NCI-H446 treated with DMSO at 0.1 percent for 48 hours (cell line): ENCODE measurements at regions not wholly inside any gene's neighbourhood (a gene's known extent, or its start where the extent isn't known, plus 50 kb on each side); places are given as distances from the start of the nearest gene placed in this dataset.
A peak's percentile ranks its signal among the peaks of the same experiment; 100 is the strongest.

Experiments
- DNase-seq: peaks from one replicate; lab custom pipeline; 2025; lab: John Stamatoyannopoulos, UW

GRCh38 chr1:42034426-42034825, 115.7 kb upstream of the HIVEP3 start:
- DNase-seq, result no peak

GRCh38 chr1:42033629-42034028, 114.9 kb upstream of the HIVEP3 start:
- no peak for DNase-seq

GRCh38 chr1:42017730-42018129, 99.0 kb upstream of the HIVEP3 start:
- no peak for DNase-seq

DNA sequence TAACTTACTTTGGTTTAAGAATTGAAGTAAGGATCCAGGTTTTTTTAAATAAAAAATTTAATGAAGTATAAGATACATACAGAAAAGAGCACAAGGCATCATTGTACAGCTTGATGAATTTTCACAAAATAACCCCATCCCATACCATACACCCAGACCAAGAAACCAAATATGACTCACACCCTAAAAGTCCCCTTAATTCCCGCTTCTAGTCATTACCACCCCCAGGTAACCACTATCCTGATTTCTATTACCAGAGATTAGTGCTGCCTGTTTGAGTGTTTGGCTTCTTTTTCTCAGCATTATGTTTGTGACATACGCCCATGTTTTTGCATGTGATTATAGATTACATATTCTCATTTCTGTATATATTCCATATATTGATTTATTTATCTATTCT, 98.5 kb upstream of the HIVEP3 start:
- no peak for DNase-seq

- no peak for DNase-seq
Measured at GRCh38 chr1:42014823-42015222, 96.1 kb upstream of the HIVEP3 start.

DNA sequence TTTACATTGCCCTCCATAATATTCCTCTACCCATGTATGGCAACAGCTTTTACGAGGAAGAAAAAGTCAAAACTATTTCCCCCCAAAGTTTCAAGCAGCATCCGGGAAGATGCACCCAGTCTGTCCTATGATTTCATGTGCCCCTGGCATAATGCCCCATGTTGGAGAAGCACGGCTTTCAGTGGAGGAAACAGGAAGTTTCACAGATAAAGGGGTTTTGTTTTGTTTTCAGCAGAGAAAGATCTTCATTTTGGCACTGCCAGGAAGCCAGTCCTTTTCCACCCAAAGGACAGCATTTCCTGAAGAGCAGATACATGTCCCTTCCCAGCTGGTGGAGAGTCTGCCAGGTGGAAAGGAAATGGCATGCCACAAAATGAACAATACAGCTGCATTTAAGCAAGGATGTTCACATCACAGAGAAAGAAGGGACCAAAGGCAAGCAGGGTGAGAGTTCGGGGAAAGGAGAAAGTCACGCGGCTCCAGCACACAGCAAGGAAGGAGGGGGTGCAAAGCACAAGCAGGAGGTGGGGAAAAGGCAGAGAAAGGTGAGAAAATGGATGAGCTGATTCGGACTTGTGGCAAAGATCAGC, 95.3 kb upstream of the HIVEP3 start:
- DNase-seq, result no peak

DNA sequence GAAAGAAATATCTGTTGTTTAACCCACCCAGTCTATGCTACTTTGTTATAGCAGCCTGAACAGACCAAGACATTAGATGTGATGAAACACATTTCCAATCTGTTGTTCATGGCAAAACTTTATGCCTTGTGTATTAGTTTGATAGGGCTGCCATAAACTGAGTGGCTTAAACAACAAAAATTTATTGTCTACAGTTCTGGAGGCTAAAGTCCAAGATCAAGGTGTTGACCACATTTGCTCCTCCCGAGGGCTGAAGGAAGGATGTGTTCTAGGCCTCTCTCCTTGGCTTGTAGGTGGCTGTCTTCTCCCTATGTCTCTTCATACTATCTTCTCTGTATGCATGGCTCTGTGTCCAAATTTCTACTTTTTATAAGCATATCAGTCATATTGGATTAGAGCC, 94.1 kb upstream of the HIVEP3 start:
- no peak for DNase-seq

- no peak for DNase-seq
Measured at GRCh38 chr1:42010381-42010780, 91.7 kb upstream of the HIVEP3 start.

DNA sequence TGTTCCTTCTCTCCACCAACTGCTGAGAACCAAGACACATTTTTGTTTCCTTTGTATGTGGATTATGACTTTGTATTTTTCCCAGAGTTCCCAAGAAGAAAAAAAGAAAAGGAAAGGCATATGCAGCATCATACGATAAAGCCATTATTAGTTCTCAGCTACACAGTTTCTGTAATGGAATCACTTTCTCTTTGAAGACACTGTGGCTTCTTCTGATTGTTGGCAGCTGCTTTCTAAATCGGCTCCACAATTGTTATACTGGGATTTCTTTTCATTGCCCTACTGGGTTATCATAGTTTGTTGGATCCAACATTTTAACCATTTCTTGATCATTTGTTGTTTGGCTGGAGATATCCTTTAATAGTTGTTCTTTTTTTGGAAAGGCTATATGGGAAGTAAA, 89.5 kb upstream of the HIVEP3 start:
- DNase-seq, result no peak

DNA sequence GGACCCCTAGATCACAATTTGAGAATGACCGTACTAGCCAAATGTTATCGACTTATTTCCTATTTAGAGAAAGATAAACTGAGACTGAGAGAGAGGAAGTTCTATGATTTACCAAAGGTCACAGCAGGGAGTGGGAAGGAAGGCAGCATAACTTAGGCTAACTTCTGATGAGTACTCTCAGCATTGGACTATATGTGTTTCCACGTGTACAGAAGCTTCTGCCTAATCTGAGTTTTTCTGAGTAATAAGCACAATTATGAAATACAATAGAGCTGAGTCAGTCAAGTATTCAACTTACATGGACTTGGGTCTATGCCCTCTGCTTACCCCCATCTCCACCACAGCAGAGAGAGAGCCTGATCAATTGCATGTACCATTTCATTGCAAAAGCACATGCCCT, 88.1 kb upstream of the HIVEP3 start:
- no peak for DNase-seq

DNA sequence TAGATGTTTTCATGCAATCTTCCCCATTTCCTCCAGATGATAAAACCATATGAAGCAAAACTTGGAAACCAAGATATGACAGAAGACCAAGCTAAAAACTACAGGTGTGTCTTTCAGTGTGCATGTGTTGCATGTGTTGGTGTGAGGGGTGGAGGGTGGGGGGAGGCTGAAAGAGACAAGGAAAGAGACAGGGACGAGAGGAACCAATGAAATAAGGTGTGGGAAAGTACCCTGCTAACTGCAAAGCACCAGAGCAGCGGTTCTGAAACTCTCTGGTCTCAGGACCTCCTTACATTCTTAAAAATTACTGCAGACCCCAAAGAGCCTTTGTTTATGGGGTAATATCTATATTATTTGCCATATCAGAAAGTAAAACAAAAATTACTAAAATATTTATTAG, 87.4 kb upstream of the HIVEP3 start:
- no peak for DNase-seq

DNA sequence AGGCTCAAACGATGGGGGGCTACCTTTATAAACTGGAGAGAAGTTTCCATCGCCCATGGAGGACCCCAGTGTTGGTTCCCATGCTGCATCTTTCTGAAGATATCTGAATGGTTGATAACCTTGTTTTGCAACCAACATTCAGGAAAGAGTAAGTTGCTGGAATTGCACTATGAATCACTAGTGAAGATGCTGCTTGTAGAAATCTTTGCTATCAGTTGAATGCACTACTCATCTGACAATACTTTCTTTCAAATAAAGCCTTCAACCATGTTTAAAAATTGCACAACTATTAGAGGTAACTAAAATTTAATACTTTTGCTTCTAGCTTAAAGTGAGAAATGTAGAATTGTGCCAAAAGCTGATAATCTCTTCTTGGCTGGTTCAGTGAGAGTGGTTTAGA, 86.8 kb upstream of the HIVEP3 start:
- no peak for DNase-seq

GRCh38 chr1:42004860-42005259, 86.1 kb upstream of the HIVEP3 start:
- DNase-seq, result no peak

- no peak for DNase-seq
Measured at GRCh38 chr1:42004322-42004721, 85.6 kb upstream of the HIVEP3 start.

DNA sequence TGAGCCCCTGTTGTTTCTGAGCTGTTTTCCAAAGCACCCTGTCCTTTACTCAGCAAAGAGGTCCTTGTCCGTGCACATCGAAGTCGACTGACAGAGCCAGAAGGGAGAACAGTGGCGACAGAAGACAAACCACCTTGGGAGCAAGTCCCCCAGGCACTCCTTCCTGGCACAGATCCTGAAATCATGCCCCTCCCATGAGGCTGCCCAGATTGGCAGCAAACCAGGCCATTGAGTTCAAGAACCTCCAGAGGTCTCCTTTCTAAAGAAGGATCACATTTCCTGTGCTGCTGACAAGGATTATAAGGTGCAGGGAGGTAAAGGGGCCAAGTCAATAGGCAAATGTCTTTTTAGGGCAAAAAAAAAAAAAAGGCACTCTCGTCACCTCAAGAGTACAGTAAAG, 84.7 kb upstream of the HIVEP3 start:
- DNase-seq, result peak; percentile 11

GRCh38 chr1:42002220-42002619, 83.5 kb upstream of the HIVEP3 start:
- no peak for DNase-seq

DNA sequence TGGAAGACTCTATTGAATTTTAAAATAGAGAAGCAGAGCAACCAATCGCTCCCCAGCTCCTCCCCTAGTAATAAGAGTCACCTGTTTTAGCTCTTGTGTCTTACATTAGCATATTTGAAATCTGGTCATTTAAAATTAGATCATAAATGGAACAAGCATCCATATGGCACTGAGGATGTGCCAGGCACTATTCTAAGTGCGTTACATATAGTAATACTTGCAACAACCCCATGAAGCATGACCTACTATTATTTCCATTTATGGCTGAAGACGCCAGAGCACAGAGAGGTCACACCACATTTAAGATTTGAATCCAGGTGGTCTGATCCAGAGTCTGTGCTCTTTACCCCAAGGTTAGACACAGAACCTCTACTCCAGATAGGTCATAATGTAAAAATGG, 82.0 kb upstream of the HIVEP3 start:
- DNase-seq, result no peak

DNA sequence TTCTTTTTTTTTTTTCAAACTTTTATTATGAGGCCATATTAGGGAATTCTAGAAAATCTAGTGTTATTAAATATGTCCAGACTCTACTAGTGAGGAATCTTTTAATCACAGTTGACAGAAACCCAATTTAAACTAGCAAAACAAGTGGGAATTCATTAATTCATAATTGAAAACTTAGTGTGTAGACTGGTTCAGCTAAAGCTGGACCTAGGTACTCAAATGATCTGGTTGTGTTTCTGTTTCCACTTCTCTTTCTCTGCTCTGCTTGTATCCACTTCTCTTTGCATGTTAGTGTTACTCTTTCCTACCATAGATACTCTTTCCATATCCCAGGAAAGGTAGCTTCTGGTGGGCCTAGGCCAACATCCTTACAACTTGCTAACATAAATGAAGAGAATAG, 81.2 kb upstream of the HIVEP3 start:
- no peak for DNase-seq

DNA sequence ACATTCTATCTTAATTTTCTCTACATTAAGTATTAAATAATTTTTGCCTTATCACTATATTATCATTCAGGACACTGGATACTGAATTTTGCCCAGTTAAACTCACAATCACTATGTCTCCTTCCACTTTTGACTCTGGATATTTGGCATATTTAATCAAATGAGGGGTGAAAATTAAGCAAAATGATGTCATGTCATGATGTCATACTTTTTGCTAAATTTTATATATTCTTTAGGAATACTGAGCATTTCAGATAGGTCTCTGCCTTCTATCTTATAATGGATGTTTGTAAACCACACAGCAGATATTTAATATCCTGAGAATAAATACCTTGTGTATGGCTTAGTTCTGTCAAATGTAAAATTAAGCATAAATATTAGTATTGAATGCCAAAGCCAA, 79.5 kb upstream of the HIVEP3 start:
- no peak for DNase-seq

DNA sequence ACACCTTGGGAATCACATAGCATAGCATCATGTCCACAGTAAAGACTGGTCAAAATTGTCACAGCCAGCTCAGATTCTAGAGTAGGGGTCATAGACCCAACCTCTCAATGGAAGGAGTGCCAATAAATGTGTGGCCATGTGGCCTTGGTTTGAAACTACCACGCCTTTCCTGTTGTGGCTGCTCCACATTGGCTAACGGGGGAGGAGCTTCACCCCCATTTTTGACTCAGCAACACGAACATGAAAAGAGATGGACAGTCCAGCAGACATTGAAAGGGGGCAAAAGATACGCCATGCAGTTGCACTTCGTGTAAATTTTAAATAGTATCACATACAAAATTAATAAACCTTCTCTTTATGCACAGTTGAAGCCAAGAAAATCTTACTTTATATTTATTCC, 78.4 kb upstream of the HIVEP3 start:
- DNase-seq, result no peak

DNA sequence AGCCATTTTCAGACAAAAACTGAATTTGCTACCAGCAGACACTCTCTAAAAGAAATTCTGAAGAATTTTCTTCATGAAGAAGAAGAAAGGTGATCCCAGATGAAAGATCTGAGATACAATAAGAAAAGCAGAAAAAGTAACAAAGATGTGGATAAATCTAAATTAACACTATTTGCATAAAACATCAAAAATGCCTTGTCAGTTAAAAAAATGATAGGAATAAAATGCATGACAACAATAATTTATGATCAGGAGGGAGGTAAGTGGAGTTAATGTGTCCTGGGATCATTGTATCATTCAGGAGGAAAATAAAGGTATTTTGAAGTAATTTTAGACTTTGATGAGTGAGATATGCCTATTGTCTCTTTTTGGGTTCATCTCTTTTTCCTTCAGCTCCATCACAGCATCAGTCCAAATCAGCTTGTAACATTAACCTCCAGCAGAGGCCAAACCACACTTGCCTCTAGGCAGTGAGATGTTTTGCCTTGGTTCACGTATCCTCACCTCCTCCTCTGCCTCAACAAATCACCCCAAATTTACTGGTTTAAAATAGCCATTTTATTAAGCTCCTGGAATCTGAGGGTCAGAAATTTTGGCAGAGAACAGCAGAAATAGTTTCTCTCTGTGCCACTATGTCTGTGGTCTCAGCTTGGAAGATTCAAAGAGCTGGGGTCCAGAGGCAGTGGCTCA, 76.9 kb upstream of the HIVEP3 start:
- DNase-seq, result no peak

DNA sequence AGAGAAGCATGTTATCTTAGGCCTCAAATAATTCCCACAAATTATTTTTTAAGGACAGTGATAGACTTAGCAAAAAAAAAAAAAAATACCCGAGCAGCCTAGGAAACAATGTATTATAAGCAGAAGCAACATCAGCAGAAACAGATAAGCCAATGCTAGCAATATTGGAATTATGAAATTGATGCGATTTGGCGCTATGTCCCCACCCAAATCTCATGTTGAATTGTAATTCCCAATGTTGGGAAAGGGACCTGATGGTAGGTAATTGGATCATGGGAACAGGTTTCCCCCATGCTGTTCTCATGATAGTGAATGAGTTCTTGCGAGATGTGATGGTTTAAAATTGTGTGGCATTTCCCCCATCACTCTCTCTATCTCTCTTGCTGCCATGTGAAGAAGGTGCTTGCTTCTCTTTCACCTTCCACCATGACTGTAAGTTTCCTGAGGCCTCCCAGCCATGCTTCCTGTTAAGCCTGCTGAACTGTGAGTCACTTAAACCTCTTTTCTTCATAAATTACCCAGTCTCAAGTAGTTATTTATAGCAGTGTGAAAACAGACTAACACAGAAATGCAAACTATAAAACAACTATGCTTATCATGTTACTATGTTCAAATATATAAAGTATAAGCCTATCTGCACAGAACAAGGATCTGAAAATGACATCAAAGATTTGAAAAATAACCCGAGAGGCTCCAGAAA, 75.6 kb upstream of the HIVEP3 start:
- DNase-seq, result no peak

DNA sequence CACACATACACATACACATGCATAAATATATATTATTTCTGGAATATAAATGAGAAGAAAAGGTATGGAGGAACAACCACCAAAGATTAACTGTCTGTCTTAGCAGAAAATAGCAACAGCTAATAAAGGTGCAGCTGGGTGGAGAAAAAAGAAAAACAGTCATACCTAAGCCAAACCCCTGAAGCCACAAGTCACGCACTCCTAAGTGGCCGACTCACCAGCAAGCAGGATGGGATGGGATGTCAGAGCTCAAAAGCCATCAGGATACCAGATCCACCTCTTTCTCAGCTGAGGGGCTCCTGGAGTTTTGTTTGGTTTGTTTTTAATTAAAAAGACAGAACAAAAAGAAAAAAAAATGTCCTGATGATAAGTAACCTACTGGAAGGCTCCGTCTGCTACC, 64.7 kb upstream of the HIVEP3 start:
- DNase-seq, result no peak

GRCh38 chr1:41981796-41982195, 63.1 kb upstream of the HIVEP3 start:
- no peak for DNase-seq
